Esophagus muscularis mucosa (tissue), 4 donors: ENCODE measurements at regions not wholly inside any gene's neighbourhood (a gene's known extent, or its start where the extent isn't known, plus 50 kb on each side); places are given as distances from the start of the nearest gene placed in this dataset.

Experiments
- CTCF ChIP-seq, 3 experiments: fragments of 200-600 bp in 2 of 3; fragments of 450-650 bp in 1 of 3; sonication (generic) in 2 of 3; IDR thresholded peaks; one replicate each; pipeline ENCODE4 v1.5.1; 2017 to 2019; ENCODE audit warnings: antibody characterized with exemption in 3 of 3, mild to moderate bottlenecking in 2 of 3, moderate library complexity in 1 of 3
- EP300 ChIP-seq: sonication (generic); formaldehyde crosslinking; IDR thresholded peaks from one replicate; pipeline ENCODE4 v1.6.1; 2017; ENCODE audit warnings: antibody characterized with exemption
- POLR2A ChIP-seq: fragments of 450-650 bp; IDR thresholded peaks from one replicate; pipeline ENCODE4 v1.6.1; 2017; ENCODE audit warnings: antibody characterized with exemption, moderate library complexity, mild to moderate bottlenecking, low read depth
- POLR2AphosphoS5 ChIP-seq, 2 donors: sonication (generic); formaldehyde crosslinking; IDR thresholded peaks; one replicate each; pipeline ENCODE4 v1.6.1; 2017; ENCODE audit warnings: antibody characterized with exemption in 2 of 2

- TF ChIP-seq CTCF (IDR thresholded peaks at IDR 0.05) (no peak), POLR2A (no peak), EP300 (no peak), POLR2AphosphoS5 (IDR thresholded peaks at IDR 0.05) (no peak)
These were observed 1497.6 kb downstream of the OTOL1 start for GRCh38 chr3:162994165-162994564.
